ENCODE measurements at regions not wholly inside any gene's neighbourhood (a gene's known extent, or its start where the extent isn't known, plus 50 kb on each side); places are given as distances from the start of the nearest gene placed in this dataset.

DNA sequence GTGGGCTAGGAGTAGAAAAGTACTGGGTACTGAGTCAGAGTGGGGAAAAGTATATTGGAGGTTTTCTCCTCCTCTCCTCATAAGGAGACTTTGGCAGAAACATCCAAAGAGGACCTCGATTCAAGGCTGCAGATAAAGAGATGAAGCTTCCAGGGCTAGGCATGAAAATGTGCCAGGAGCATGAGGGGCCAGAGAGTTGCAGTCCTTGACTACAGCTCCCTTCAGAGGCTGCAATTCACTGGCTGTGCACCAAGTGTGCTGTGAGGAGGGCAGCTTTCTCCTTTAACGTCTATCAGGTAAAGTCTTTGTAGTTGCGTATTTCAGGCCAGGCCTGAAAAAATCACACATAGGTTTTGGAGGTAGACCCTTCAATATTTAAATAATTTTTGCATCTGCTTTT is 174.9 kb upstream of the VEGFC start:
- Mint-ChIP-seq H3K4me1 (peaks cover 10% of the 10 kb centered on the region), H3K27me3 (ENCODE audit: low read depth, poor library complexity) (peaks cover 5% of the 10 kb centered on the region), H3K27ac (peak overlapping the region; percentile 93), H3K9me3 (no peaks in the 10 kb centered on the region), H3K36me3 (ENCODE audit: low read depth) (no peaks in the 10 kb centered on the region), H3K4me3 (no peak overlapping the region)
- TF ChIP-seq, protein P1, sequence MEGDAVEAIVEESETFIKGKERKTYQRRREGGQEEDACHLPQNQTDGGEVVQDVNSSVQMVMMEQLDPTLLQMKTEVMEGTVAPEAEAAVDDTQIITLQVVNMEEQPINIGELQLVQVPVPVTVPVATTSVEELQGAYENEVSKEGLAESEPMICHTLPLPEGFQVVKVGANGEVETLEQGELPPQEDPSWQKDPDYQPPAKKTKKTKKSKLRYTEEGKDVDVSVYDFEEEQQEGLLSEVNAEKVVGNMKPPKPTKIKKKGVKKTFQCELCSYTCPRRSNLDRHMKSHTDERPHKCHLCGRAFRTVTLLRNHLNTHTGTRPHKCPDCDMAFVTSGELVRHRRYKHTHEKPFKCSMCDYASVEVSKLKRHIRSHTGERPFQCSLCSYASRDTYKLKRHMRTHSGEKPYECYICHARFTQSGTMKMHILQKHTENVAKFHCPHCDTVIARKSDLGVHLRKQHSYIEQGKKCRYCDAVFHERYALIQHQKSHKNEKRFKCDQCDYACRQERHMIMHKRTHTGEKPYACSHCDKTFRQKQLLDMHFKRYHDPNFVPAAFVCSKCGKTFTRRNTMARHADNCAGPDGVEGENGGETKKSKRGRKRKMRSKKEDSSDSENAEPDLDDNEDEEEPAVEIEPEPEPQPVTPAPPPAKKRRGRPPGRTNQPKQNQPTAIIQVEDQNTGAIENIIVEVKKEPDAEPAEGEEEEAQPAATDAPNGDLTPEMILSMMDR (IDR thresholded peaks at IDR 0.05): no peak
- DNase-seq: no peak

DNA sequence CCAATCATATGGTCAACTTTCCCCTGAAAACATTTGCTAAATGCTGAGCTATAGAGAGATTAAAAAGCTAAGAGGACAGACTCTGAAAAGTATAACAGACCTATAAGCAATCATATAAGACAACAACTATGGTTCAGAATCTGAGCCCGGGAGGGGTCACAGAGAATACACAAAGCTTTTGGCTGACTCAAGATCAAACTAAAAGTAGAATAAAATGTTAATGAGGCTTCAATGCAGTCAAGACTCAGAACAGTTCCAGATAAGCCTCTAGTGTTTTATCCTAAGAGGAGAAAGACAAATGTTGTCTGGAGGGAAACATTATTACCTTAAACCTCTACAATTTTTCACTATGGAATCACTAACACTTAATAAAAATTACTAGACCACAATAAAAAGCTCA is 175.4 kb upstream of the VEGFC start:
- Mint-ChIP-seq H3K27me3 (ENCODE audit: low read depth, poor library complexity) (peaks cover 5% of the 10 kb centered on the region), H3K4me1 (peaks cover 10% of the 10 kb centered on the region), H3K27ac (no peak overlapping the region), H3K9me3 (no peaks in the 10 kb centered on the region), H3K36me3 (ENCODE audit: low read depth) (no peaks in the 10 kb centered on the region), H3K4me3 (no peak overlapping the region)
- TF ChIP-seq, protein P1 (IDR thresholded peaks at IDR 0.05): no peak
- no peak for DNase-seq

DNA sequence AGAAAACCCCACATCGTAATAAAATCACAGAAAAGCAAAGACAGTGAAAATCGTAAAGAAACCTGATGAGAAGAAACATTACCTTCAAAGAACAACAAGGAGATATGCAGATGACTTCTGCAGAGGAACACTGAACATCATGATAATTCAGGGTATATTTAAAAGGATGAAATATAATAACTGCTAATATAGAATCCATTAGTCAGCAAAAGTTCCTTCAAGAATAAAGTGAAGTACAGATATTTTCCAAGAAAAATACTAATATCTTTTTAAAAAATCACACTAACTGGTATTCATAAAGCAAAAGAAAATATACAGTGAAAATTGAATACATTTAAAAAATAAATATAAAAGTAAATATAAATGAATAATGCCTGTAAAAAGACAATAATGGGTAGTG is 176.3 kb upstream of the VEGFC start:
- Mint-ChIP-seq H3K4me3 (no peak overlapping the region), H3K36me3 (ENCODE audit: low read depth) (no peaks in the 10 kb centered on the region), H3K9me3 (no peaks in the 10 kb centered on the region), H3K4me1 (peaks cover 10% of the 10 kb centered on the region), H3K27me3 (ENCODE audit: low read depth, poor library complexity) (peaks cover 5% of the 10 kb centered on the region), H3K27ac (no peak overlapping the region)
- TF ChIP-seq, protein P1 (IDR thresholded peaks at IDR 0.05): no peak
- no peak for DNase-seq

DNA sequence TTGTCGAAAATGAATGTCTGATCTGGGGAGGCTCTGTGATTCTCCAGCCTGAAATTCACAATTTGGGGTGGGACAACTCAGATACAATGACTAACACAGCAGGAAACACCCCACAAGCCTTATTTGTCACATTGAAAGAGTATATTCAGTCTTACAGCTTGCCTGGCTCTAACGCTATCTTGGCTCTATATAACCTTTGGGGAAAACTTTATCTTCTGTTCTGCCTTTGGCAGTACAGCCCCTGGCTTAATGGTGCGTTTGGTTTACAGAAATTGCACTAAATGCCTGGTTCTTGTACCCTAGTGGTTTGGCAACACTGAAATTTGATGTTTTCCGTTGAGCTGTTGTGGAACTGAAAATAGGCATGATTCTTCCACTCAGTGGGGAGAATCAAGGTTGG is 178.1 kb upstream of the VEGFC start:
- H3K4me1 Mint-ChIP-seq: peaks cover 10% of the 10 kb centered on the region
- no peaks in the 10 kb centered on the region for H3K9me3 Mint-ChIP-seq
- DNase-seq: no peak
- H3K27ac Mint-ChIP-seq: no peak overlapping the region
- no peak overlapping the region for H3K4me3 Mint-ChIP-seq
- H3K27me3 Mint-ChIP-seq (ENCODE audit: low read depth, poor library complexity): peaks cover 2% of the 10 kb centered on the region
- TF ChIP-seq, protein P1 (IDR thresholded peaks at IDR 0.05): no peak
- no peaks in the 10 kb centered on the region for H3K36me3 Mint-ChIP-seq (ENCODE audit: low read depth)

DNA sequence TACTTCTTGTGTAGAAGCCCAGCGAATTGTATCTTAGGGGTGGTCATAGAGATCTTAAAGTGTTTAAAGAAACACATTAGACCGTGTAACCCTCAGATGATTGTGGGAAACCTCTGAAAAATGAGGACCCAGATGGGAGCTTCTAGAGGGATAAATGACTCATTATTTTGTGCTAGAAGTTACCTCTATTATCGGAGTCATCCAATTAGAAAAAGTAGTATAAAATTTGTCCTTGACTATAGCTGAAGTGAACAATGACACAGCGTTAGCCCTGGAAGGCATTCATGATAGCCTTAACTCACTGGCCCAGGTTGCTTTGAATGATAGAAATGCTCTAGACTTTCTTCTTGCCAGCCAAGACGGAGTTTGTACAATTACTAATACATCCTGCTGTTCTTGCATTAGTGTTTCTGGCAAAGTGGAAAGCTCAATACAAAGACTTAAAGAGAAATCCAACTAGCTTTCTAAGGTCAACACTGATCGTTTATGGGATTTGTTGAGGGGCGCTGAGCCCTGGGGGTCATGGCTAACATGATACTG is 178.9 kb upstream of the VEGFC start:
- no peaks in the 10 kb centered on the region for H3K9me3 Mint-ChIP-seq
- H3K27ac Mint-ChIP-seq: no peak overlapping the region
- H3K27me3 Mint-ChIP-seq (ENCODE audit: low read depth, poor library complexity): no peaks in the 10 kb centered on the region
- TF ChIP-seq, protein P1 (IDR thresholded peaks at IDR 0.05): no peak
- peaks cover 10% of the 10 kb centered on the region for H3K4me1 Mint-ChIP-seq
- no peak for DNase-seq
- no peak overlapping the region for H3K4me3 Mint-ChIP-seq
- H3K36me3 Mint-ChIP-seq (ENCODE audit: low read depth): no peaks in the 10 kb centered on the region

DNA sequence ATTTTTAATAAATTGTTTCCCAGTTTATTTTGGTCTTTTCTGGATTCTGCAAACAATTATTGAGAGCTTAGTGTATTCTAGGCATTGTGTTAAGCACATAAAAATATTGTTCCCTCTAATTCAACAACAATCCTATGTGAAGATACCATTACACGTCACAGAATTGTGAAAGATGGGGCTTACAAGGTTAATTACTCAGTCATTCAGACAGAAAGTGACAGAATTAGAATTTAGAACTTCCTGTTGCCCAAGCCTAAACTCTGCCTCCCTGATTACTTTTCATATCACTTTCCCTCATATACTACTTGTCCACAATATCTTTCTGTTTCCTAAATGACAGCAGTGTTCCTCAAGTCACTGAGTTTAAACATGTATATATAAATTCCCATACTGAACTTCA is 186.7 kb upstream of the VEGFC start:
- Mint-ChIP-seq H3K4me3 (no peak overlapping the region), H3K27ac (no peak overlapping the region), H3K4me1 (no peaks in the 10 kb centered on the region), H3K36me3 (ENCODE audit: low read depth) (no peaks in the 10 kb centered on the region), H3K9me3 (no peaks in the 10 kb centered on the region), H3K27me3 (ENCODE audit: low read depth, poor library complexity) (no peaks in the 10 kb centered on the region)
- no peak for DNase-seq
- TF ChIP-seq, protein P1 (IDR thresholded peaks at IDR 0.05): no peak

Data from nephron progenitor cell (in vitro differentiated cells).